SK-N-SH (cell line): ENCODE measurements at regions not wholly inside any gene's neighbourhood (a gene's known extent, or its start where the extent isn't known, plus 50 kb on each side); places are given as distances from the start of the nearest gene placed in this dataset.

Experiments used
- CTCF ChIA-PET: fragments of 300-600, 350-600 bp; formaldehyde crosslinking; extraction: SDS; loops from one replicate; lab custom pipeline; 2021; lab: Yijun Ruan, JAX
- POLR2A ChIA-PET: fragments of 350-600 bp; sonication (Branson Sonifier 250); formaldehyde crosslinking; extraction: SDS; loops from one replicate; lab custom pipeline; 2020; ENCODE audit warnings: antibody characterized with exemption, inconsistent platforms; lab: Yijun Ruan, JAX
- DNase-seq: peaks from one replicate; pipeline ENCODE4 v3.0.0; 2012
- H2AFZ ChIP-seq: fragments of 200-600 bp; sonication (generic); 2 replicates; pipeline ENCODE4 v1.8.1; 2016; ENCODE audit warnings: antibody characterized with exemption, mild to moderate bottlenecking, low read depth
- H3F3A ChIP-seq: fragments of 200-600 bp; sonication (generic); replicated peaks from 2 replicates; pipeline ENCODE3; 2016; ENCODE audit warnings: antibody characterized with exemption, mild to moderate bottlenecking; ENCODE audit not compliant: insufficient read depth
- H3K27ac ChIP-seq, 2 experiments: fragments of 200-500 bp in 1 of 2; fragments of 200-600 bp in 1 of 2; sonication (Bioruptor generic) in 1 of 2; sonication (generic), shearing (Covaris generic) in 1 of 2; 2 replicates each; pipeline versions ENCODE4 v1.5.1 to v1.6.1; 2014 to 2016; ENCODE audit warnings: low read depth in 2 of 2, inconsistent platforms in 1 of 2, low read length in 1 of 2, mild to moderate bottlenecking in 1 of 2, mixed read lengths in 1 of 2
- H3K27me3 ChIP-seq: fragments of 200-600 bp; sonication (generic), shearing (Covaris generic); 2 replicates; pipeline ENCODE4 v1.6.1; 2016; ENCODE audit warnings: mixed run types; ENCODE audit not compliant: insufficient read depth
- H3K36me3 ChIP-seq, 2 experiments: fragments of 200-500 bp in 1 of 2; fragments of 200-600 bp in 1 of 2; sonication (Bioruptor generic) in 1 of 2; sonication (generic) in 1 of 2; replicated peaks in 1 of 2; 2 replicates each; pipeline versions ENCODE3 to v1.5.1; 2014 to 2016; ENCODE audit warnings: low read length in 1 of 2, mild to moderate bottlenecking in 1 of 2; ENCODE audit not compliant: insufficient read depth in 2 of 2, control insufficient read depth in 1 of 2
- H3K4me1 ChIP-seq, 2 experiments: fragments of 200-500 bp in 1 of 2; fragments of 200-600 bp in 1 of 2; sonication (Bioruptor generic) in 1 of 2; sonication (generic), shearing (Covaris generic) in 1 of 2; 2 replicates each; pipeline versions ENCODE4 v1.5.1 to v1.6.1; 2014 to 2016; ENCODE audit warnings: low read depth in 1 of 2, low read length in 1 of 2, mixed run types in 1 of 2; ENCODE audit not compliant: insufficient read depth in 2 of 2, control insufficient read depth in 1 of 2
- H3K4me2 ChIP-seq: fragments of 200-600 bp; sonication (generic), shearing (Covaris generic); 2 replicates; pipeline ENCODE4 v1.6.1; 2017; ENCODE audit warnings: mixed run types
- H3K4me3 ChIP-seq, 2 experiments: fragments of 200-500 bp in 1 of 2; fragments of 200-600 bp in 1 of 2; sonication (Bioruptor generic) in 1 of 2; sonication (generic), shearing (Covaris generic) in 1 of 2; 2 replicates each; pipeline versions ENCODE4 v1.5.1 to v1.8.1; 2014 to 2016; ENCODE audit warnings: low read depth in 2 of 2, inconsistent platforms in 1 of 2, low read length in 1 of 2, mild to moderate bottlenecking in 1 of 2, mixed read lengths in 1 of 2, moderate library complexity in 1 of 2
- H3K79me2 ChIP-seq: fragments of 200-600 bp; sonication (generic); 2 replicates; pipeline ENCODE4 v1.8.1; 2017; ENCODE audit warnings: mild to moderate bottlenecking; ENCODE audit not compliant: insufficient read depth
- H3K9ac ChIP-seq: fragments of 200-600 bp; sonication (generic); 2 replicates; pipeline ENCODE4 v1.6.1; 2017; ENCODE audit warnings: mixed run types
- H3K9me2 ChIP-seq: fragments of 200-600 bp; sonication (generic); 2 replicates; pipeline ENCODE4 v1.6.1; 2017; ENCODE audit warnings: mixed run types
- H3K9me3 ChIP-seq: fragments of 200-600 bp; sonication (generic); 2 replicates; pipeline ENCODE4 v1.6.1; 2017; ENCODE audit warnings: mixed run types, mild to moderate bottlenecking, moderate library complexity
- H4K20me1 ChIP-seq: fragments of 200-600 bp; sonication (generic); 2 replicates; pipeline ENCODE4 v1.6.1; 2017; ENCODE audit warnings: mild to moderate bottlenecking, mixed run types; ENCODE audit not compliant: insufficient read depth
- EP300 ChIP-seq, 2 experiments: IDR thresholded peaks; 2 replicates each; pipeline versions ENCODE4 v1.4.0 to v1.6.1; 2012; ENCODE audit warnings: borderline replicate concordance in 1 of 2, low read depth in 1 of 2, low read length in 1 of 2
- EZH2phosphoT487 ChIP-seq: fragments of 200-600 bp; sonication (generic); IDR thresholded peaks from 2 replicates; pipeline ENCODE4 v1.6.1; 2017; ENCODE audit warnings: low read depth, mixed run types, mild to moderate bottlenecking, antibody characterized with exemption, moderate library complexity, borderline replicate concordance
- POLR2AphosphoS5 ChIP-seq: IDR thresholded peaks from 2 replicates; pipeline ENCODE4 v1.6.1; 2012; ENCODE audit warnings: low read depth, low read length
- RFX5 ChIP-seq: IDR thresholded peaks from 2 replicates; pipeline ENCODE4 v1.6.1; 2012; ENCODE audit warnings: mild to moderate bottlenecking, improper control_type of control experiment, low read length
- TCF12 ChIP-seq: IDR thresholded peaks from 2 replicates; pipeline ENCODE4 v1.4.0; 2012
- WGBS: methylation state at CpG from one replicate; pipeline ENCODE4 v1.1.6; 2017; ENCODE audit warnings: low lambda C conversion rate; 5-methylcytosine and 5-hydroxymethylcytosine counted together
- TF ChIP-seq, protein P1 (sequence below): fragments of 150-350 bp; IDR thresholded peaks from 2 replicates; pipeline ENCODE4 v1.6.1; 2017; ENCODE audit warnings: antibody characterized with exemption, low read length, low read depth, borderline replicate concordance
- TF ChIP-seq, protein P2 (sequence below): fragments of 200-600 bp; sonication (generic); IDR thresholded peaks from 2 replicates; pipeline ENCODE4 v1.6.1; 2017; ENCODE audit warnings: antibody characterized with exemption, mild to moderate bottlenecking, moderate library complexity
- TF ChIP-seq, protein P3 (sequence below): IDR thresholded peaks from 2 replicates; pipeline ENCODE4 v1.4.0; 2012; ENCODE audit warnings: low read depth, borderline replicate concordance
- TF ChIP-seq, protein P4 (sequence below): IDR thresholded peaks from 2 replicates; pipeline ENCODE4 v1.6.1; 2012; ENCODE audit warnings: mild to moderate bottlenecking, low read depth, low read length, moderate library complexity

DNA sequence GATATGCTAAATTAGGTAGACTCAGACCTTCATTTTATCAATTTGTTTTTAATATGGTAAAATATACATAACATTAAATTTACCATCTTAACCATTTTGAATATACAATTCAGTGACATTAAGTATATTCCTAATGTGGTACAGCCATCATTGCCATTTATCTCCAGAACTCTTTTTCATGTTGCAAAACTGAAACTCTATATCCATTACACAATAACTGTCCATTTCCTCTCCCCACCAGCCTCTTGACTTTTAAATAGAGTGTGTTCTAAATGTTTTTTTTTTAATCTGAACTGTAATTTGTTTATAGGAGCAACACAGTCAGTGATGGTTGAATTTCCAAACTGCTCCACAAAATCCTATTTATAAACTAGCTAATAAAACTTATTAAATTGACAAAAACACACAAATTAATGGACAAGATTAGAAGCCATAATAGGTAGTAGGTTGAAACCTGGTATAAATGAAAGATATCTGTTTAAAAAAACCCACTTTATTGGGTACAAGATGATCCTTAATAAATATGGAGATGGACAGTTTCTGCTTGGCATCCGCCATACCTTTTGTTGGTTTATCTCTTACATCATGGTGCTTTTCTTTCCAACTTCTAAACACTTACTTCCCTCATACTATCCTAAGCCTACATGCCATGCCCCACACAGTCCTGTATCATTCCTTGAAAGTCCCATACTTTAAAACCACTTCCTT is 142.4 kb downstream of the ZPLD1 start:
- no peaks in the 10 kb centered on the region for H3K27me3 ChIP-seq
- H3K4me3 ChIP-seq, result no peak overlapping the region
- no peaks in the 10 kb centered on the region for H3K79me2 ChIP-seq
- no peaks in the 10 kb centered on the region for H3F3A ChIP-seq
- no peaks in the 10 kb centered on the region for H3K9me2 ChIP-seq
- ChIA-PET CTCF (no interaction called here), POLR2A (no interaction called here)
- DNase-seq, result no peak
- TF ChIP-seq, protein P1, sequence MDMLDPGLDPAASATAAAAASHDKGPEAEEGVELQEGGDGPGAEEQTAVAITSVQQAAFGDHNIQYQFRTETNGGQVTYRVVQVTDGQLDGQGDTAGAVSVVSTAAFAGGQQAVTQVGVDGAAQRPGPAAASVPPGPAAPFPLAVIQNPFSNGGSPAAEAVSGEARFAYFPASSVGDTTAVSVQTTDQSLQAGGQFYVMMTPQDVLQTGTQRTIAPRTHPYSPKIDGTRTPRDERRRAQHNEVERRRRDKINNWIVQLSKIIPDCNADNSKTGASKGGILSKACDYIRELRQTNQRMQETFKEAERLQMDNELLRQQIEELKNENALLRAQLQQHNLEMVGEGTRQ, result no peak
- TF ChIP-seq EZH2phosphoT487, result no peak
- TF ChIP-seq, protein P2, sequence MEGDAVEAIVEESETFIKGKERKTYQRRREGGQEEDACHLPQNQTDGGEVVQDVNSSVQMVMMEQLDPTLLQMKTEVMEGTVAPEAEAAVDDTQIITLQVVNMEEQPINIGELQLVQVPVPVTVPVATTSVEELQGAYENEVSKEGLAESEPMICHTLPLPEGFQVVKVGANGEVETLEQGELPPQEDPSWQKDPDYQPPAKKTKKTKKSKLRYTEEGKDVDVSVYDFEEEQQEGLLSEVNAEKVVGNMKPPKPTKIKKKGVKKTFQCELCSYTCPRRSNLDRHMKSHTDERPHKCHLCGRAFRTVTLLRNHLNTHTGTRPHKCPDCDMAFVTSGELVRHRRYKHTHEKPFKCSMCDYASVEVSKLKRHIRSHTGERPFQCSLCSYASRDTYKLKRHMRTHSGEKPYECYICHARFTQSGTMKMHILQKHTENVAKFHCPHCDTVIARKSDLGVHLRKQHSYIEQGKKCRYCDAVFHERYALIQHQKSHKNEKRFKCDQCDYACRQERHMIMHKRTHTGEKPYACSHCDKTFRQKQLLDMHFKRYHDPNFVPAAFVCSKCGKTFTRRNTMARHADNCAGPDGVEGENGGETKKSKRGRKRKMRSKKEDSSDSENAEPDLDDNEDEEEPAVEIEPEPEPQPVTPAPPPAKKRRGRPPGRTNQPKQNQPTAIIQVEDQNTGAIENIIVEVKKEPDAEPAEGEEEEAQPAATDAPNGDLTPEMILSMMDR, result no peak
- TF ChIP-seq EP300 (IDR thresholded peaks at IDR 0.05; ENCODE audit: borderline replicate concordance in 1 of 2, low read depth in 1 of 2, low read length in 1 of 2), result no peak
- no peak for TF ChIP-seq POLR2AphosphoS5
- TF ChIP-seq, protein P3, sequence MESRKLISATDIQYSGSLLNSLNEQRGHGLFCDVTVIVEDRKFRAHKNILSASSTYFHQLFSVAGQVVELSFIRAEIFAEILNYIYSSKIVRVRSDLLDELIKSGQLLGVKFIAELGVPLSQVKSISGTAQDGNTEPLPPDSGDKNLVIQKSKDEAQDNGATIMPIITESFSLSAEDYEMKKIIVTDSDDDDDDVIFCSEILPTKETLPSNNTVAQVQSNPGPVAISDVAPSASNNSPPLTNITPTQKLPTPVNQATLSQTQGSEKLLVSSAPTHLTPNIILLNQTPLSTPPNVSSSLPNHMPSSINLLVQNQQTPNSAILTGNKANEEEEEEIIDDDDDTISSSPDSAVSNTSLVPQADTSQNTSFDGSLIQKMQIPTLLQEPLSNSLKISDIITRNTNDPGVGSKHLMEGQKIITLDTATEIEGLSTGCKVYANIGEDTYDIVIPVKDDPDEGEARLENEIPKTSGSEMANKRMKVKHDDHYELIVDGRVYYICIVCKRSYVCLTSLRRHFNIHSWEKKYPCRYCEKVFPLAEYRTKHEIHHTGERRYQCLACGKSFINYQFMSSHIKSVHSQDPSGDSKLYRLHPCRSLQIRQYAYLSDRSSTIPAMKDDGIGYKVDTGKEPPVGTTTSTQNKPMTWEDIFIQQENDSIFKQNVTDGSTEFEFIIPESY, result no peak
- TF ChIP-seq TCF12, result no peak
- TF ChIP-seq, protein P4, sequence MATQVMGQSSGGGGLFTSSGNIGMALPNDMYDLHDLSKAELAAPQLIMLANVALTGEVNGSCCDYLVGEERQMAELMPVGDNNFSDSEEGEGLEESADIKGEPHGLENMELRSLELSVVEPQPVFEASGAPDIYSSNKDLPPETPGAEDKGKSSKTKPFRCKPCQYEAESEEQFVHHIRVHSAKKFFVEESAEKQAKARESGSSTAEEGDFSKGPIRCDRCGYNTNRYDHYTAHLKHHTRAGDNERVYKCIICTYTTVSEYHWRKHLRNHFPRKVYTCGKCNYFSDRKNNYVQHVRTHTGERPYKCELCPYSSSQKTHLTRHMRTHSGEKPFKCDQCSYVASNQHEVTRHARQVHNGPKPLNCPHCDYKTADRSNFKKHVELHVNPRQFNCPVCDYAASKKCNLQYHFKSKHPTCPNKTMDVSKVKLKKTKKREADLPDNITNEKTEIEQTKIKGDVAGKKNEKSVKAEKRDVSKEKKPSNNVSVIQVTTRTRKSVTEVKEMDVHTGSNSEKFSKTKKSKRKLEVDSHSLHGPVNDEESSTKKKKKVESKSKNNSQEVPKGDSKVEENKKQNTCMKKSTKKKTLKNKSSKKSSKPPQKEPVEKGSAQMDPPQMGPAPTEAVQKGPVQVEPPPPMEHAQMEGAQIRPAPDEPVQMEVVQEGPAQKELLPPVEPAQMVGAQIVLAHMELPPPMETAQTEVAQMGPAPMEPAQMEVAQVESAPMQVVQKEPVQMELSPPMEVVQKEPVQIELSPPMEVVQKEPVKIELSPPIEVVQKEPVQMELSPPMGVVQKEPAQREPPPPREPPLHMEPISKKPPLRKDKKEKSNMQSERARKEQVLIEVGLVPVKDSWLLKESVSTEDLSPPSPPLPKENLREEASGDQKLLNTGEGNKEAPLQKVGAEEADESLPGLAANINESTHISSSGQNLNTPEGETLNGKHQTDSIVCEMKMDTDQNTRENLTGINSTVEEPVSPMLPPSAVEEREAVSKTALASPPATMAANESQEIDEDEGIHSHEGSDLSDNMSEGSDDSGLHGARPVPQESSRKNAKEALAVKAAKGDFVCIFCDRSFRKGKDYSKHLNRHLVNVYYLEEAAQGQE, result no peak
- no peak for TF ChIP-seq RFX5
- TF ChIP-seq, all 33 proteins: peak for 0
- no peak overlapping the region for H3K27ac ChIP-seq
- H3K9me3 ChIP-seq, result no peaks in the 10 kb centered on the region
- H4K20me1 ChIP-seq, result no peaks in the 10 kb centered on the region
- H3K36me3 ChIP-seq, result no peaks in the 10 kb centered on the region
- no peak overlapping the region for H2AFZ ChIP-seq
- H3K4me1 ChIP-seq, result no peaks in the 10 kb centered on the region
- WGBS, result 85% methylated on average over 1 of the region's 1 CpG
- H3K4me2 ChIP-seq, result no peak overlapping the region
- H3K9ac ChIP-seq, result no peak overlapping the region
